OCI-M2 (cell line): ENCODE measurements at regions not wholly inside any gene's neighbourhood (a gene's known extent, or its start where the extent isn't known, plus 50 kb on each side); places are given as distances from the start of the nearest gene placed in this dataset.

Source experiments
- DNase-seq: peaks from one replicate; lab custom pipeline; 2025; ENCODE audit not compliant: unreplicated experiment; lab: John Stamatoyannopoulos, UW

DNA sequence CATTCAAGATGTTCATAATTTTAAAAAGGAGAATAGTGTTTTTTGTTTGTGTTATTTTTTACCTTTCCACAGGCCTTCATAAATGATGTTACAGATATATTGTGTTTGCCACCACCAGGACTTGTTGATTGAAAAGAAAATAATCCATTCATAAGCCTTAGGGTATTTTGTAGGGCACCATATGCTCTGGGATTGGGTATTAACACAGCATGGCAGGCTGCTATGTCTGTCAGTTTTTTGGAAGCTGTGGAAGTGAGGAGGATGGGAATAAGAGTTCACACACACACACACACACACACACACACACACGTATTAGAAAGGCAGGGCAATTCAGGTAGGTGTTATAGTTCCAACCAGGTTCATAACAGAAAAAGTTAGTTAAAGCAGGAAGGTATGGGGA, 237.9 kb downstream of the HDGFL1 start:
- DNase-seq, result no peak

DNA sequence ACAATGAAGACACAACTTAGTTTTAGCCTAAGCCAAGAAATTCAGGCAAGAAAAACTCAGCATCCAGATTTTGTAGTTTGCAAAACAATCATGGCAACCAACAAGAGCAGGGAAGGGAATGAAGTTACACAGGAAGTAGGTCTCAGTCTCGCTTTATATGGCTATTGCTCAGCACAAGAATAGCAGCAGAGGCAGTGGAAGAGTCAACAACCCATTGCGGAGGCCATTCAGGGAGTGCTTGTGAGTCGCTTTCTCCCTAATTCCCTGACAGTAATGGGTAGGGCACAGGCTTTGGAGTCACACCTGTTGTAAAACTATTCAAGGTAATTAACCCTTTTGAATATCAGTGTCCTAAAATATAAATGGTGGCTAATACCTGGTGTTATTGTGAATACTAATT, 238.5 kb downstream of the HDGFL1 start:
- no peak for DNase-seq

DNA sequence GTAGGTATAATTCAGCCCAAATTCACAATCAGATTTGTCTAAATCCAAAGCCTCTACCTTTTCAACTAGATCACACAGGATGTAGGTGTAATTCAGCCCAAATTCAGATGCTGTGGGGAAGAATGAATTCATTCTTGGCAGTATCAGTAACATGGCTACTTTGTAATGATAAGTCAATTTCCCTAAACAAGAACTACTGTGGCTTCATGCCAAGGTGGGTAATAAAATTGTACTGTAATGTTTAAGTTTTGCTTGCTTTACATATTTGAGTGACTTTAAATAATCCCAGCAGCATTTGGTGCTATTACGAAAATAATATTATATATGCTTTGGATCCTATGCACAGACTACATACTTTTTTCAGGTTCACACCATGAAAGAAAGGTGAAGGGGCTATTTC, 239.1 kb downstream of the HDGFL1 start:
- DNase-seq, result no peak

DNA sequence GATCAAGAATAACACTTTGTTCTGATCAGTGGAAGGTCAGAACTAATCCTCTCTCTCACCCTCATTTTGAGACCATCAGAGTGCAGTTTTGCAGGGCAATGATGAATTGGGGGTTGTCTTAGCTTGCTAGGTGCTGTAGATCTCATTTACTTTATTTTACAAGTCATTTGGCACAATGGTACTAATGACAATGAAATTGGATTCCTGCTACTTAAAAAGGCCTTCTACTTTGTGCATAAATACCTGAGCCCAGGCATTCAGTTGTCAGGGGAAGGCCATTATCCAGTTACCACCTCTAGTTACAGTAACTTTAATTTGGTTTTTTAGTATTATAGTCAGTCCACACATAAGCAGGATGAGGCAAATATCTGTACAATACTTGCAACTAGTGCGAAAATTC, 240.0 kb downstream of the HDGFL1 start:
- no peak for DNase-seq

DNA sequence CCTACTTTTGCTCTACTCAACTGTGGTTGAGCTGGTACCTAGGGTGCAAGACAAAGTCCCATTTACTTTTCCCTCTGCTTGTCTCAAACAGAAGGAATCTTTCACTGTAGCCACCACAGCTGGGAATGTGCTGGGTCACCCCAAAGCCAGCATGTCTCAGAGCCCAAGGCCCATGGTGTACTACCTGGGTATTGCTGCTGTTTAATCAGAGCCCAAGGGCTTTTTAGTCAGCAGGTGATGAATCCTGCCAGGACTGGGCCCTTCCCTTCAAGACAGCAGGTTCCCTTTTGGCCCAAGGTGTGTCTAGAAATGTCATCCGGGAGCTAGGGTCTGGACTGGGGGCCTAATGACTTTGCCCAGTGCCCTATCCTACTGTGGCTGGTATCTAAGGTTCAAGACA, 249.8 kb downstream of the HDGFL1 start:
- no peak for DNase-seq

DNA sequence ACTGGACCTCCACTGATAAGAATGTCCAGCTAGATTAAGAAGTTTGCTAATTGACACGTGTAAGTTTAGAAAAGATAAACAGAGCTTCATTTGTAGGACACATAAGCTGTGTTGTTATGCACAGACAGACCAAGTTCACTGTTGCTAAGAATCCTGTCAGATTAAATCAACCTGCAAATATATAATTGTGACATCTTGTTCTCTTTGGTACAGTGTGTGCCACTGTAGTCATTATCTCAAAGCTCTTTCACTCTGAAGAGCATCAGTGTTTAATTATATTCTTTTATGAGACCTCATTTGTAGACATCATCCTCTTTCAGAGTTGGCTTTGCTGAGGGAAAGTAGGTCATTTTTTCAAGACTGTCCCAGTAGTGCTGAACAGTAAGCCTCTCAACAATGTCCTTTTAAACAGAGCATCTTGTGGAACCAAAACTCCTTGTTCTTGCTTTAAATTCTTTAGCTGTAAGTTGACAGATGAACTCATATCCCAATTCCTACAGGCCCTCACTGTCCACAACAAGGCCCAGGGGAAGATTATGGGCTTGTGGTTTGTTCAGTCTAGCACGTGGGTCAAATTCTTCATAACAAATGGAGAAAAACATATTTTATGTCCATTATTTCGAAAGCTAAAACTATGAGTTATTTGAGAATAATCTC, 252.4 kb downstream of the HDGFL1 start:
- DNase-seq, result no peak

DNA sequence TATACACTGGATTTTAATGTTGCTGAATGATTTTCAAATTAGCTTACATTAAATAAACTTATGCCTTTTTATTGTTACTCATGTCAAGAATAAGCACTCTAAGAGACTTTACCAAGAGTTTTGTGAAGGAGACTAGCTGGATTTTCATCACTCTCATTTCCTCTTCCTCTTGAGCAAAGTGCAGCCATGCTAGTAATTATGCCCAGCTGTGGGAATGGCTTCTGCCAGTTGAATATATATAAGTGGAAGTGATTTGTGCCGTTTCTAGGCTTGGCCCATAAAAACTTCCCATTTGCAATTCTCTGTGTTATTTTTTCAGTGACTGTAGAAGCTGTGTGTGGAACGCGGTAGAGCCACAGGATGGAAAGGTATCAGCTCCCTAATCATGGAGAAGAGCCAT, 255.8 kb downstream of the HDGFL1 start:
- DNase-seq, result no peak

DNA sequence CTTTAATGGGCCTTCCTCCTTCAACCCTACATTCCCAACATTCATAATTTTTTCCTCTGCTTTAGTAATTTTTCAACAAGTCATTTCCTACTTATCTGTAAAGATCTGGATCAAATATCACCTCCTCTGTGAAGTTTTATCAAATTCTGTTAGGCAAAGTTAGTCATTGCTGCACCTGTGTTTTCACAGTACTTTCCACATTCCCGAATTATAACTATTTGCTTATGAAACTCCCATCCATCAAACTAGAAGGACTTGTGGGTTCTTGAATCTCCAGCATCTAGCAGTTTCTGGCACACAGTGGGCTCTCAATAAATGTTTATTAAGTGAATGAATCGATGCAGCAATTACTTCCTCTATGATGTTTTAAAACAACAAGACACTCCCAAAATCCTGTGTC, 257.6 kb downstream of the HDGFL1 start:
- DNase-seq, result no peak

DNA sequence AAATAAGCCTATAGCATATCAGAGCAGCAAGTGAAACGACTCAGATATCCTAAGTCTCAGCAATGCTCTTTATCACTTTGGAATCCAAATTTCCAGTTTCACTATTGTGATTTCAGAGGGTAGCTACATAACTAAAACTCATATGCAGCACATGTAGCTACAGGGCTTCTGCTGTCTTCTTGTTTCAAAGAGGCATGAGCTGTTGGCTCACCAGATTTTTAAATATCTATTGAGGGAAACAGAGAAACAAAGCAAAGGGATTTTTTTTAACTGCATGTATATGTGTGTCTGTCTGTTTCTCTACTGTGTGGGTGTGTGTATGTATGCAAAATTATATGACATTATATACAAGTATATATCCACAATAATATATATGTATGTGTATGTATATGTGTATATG, 258.4 kb downstream of the HDGFL1 start:
- no peak for DNase-seq

DNA sequence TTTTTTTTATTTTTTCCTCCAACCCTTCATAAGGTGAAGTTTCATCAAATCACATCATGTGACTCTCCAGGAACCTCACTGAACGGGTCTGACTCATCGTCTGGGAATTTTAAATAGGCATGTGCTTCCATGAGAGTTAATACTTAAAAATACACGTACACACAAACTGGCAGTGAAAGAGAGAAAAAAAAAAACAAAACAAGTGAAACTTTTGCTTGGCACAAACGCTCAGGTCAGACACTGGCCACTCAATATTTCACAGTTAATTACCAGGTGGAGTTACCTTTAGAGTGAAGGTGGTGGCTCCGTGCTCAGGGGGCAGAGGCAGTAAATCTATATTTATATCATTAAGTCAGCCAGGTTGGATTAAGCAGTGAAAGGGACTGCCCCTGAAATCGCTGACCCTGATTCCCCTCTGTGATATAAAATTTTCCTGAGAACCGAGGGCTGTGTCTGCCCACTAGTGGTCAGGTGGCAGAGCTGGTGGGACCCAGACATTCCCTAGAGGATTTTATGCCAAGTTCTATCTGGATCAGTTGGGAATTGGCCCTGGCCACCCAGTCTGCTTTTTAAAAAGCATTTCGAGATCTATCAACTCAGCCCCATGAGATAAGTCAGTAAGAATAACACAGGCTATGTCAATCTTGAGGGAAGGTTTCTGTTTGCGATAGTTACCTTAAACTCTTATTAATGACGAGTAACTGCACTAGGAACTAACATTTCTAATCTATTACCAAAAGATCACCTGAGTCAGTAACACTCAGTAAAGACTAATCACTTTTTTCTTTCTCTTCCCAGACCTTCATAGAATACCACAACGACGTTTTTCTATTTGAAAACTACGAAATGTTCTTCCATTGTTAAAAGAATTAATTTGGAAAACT, 259.1 kb downstream of the HDGFL1 start:
- DNase-seq, result no peak

DNA sequence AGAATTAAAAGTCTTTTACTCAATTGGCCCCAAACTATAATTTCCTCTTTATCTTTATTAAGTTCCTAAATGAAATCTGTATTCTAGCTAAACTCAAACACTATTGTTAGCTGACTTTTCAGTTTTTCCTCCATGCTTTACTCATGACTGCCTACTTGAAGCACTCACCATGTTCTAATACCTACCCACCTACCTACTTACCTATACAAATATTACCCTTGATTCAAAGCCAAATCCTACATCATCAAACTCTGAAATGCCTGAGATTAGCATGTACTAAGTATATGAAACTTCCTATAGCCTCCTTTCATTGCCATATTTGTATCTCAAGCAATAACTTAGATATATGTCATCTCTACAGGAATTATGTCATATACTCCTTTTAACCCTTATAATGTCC, 259.7 kb downstream of the HDGFL1 start:
- DNase-seq, result no peak

DNA sequence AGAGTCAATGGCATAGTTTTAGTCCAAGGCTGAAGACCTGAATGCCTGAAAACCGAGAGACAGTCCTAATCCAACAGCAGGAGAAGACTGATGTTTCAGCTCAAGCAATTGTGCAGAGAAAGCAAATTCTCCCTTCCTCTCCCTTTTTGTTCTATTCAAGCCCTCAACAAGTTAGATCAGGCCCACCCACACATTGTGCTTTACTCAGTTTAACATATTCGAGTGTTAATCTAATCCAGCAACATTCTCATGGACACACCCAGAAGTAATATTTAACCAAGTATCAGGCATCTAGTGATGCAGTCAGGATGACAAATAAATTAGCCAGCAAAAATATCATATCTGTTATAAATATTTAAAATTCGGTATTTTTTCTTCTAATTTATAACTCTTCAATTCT, 261.1 kb downstream of the HDGFL1 start:
- DNase-seq, result no peak

DNA sequence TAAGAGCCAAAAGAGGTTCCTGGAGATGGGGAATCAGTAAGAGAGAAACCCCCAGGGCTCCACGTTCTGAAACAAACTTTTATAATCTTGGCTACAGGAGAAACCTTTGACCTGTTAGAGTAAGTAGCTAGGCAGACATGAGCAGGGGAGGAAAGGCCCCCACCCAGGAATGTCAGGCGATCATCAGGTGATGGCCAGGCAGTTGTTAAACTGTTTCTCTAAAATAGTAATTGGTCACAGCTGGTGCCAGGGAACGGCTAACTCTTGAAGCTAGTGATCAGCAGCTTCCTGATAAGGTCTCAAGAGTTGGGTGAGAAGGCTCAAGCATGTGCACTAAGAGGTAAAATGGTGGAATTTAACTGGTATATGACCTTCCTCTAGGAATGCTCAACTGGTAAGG, 263.8 kb downstream of the HDGFL1 start:
- DNase-seq, result no peak

DNA sequence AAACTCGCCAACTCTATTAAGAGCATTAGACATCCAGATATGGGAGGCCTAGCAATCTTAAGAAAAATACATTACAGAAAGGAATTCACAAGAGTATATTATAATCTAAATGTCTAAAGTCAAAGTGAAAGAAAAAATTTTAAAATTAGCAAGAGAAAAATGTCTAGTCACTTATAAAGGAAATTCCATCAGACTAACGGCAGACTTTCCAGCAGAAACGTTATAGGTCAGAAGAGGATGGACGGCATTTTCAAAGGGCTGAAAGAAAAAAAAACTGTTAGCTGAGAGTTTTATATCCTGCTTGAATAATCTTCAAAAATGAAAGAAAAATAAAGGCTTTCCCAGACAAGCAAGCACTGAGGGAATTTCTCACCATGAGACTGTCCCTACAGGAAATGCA, 269.0 kb downstream of the HDGFL1 start:
- DNase-seq, result no peak

DNA sequence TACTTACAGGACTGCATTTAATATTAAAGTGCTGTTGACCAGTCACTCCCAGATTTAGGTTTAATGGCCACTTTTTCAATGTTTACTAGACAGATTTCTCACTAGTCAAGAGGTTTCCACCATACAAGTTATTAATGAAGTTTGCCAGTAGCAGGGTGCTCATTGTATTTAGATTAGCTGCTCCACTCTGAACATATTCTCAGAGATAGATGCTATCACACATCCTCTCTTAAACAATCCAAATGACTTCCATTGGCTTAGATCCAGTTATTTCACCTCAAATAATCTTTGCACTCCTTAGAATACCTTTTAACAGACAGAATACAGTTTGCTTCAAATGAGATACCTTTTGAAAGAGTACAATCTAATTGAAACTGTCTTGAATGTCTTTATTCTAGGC, 276.1 kb downstream of the HDGFL1 start:
- no peak for DNase-seq

DNA sequence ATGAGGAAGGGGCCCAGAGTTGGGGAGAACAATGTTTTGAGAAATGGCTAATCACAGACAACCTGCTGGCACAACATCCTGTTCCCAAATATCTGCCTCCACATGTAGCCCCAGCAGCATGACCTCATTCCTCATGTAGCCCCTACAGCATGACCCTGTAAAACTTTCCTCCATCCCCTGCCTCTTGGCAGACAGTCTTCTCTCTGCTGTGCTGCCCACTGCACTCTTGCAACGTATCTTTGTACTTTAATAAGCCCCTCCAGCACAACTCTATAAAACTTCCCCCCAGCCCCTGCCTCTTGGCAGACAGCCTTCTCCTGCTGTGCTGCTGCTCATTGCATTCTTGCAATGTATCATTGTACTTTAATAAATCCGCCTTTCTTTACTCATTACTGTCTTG, 278.8 kb downstream of the HDGFL1 start:
- no peak for DNase-seq

DNA sequence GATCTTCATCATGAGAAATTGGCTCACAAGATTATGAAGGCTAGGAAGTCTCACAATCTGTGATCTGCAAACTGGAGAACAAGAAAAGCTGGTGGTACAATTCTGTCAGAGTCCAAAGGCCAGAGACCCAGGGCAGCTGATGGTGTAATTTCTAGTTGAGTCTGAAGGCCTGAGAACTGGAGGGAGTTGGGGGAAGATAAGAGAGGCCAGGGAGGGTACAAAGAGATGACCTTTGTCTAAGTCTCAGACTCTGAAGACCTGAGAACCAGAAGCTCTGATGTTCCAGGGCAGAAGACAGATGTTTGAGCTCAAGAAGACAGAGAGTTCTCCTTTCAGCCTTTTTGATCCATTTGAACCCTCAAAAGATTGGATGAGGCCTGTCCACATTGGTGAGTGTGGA, 280.6 kb downstream of the HDGFL1 start:
- no peak for DNase-seq

DNA sequence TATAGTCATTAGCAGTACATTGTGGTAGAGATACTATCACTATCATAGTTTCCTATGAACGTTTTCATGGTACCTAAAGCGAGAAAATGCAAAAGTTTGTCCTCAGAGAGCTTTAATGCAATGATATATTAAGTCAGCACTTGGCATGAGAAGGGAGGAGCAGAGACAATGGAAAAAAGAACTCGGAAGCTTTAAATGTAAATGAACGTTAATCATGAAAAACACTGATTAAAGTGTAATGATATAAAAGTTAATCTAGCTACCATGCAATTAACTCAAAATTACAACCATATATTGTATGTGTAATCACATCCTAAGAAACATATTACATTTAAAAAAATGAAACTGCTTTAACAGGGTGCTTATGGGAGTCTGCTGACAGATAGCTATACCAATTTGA, 282.7 kb downstream of the HDGFL1 start:
- no peak for DNase-seq

DNA sequence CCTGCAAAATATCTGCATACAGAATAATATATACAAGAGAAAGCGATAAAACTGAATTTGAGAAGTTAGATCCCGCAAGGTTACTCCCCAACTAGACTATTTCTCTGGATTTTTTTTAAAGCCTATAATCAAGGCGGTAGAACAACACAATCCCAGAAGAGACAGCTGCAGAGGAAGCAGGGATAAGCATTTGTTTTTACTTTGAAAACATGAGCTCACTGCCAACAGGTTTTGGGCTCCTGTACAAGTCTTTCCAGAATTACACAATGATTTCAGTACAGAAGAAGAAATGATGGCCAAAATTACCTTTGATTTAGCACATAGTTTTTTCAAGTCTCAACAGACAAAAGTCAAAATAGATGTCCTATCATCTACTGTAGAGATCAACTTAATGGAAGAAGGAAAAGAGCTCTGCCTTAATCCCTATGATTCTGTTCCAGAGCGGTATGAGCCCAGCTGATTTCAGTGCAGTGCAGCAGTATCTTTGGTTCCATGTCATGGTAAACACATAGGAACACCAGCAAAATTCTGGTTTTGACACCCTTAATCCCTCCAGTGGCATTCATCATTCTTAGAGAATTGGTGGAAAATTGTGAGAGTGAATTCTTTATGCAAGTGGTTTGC, 304.3 kb downstream of the HDGFL1 start:
- DNase-seq, result no peak

DNA sequence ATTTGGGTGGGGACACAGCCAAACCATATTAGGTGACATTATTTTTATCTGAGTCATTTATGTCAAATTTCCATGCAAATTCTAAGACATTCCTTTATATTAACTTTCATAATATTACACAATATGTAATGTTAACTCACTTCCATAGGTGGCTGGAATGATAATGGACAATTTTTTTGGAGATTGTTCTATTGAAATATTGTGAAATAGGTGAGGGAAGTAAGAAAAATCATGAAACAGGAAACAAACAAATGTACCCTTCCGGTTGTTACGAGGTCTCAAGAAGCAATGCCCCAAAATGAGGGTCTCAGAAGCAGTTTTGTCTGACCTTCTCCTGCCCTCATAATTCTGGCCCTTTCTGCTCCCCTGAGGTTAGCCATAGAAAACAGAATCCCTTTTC, 306.5 kb downstream of the HDGFL1 start:
- no peak for DNase-seq

DNA sequence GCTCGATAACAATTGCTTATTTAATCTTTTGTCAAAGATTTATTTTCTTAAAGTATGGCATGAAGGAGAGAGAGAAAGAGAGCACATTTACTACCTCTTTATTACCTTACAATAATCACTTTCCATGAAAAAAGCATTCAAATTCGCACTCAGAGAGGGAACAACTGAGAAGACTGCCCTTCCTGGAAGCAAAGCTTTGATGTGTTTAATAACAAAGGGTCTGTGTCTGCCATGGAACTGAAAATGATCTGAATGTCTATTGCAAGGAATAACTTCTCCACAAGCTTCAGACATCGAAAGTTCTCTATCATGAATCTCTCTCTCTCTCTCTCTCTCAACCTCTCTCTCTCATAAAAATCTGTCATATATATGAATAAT, 308.9 kb downstream of the HDGFL1 start:
- DNase-seq, result no peak

DNA sequence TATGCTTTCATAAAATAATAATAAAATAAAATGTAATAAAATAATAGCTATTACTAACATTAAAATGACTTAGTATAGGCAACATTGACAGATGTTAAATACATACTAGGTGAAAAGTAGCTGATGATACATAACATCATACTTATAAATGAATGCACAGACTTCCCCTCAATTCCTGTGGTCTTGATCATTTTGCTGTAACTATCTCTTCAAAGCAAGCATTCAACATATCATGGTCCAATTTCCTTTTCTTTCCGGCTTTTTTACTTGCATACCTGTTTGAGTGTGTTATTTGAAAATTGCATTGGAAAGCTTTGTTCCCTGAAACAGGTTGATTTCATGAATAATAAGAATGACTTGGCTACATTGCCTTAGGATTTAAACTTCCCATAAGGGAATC, 309.3 kb downstream of the HDGFL1 start:
- DNase-seq, result no peak
